AG08396 (cell line): ENCODE measurements at regions not wholly inside any gene's neighbourhood (a gene's known extent, or its start where the extent isn't known, plus 50 kb on each side); places are given as distances from the start of the nearest gene placed in this dataset.
"Not testable (repeated sequence)": the region's sequence is repeated elsewhere in the genome, so short reads cannot be mapped to it uniquely, and the experiment has no call there.

ENCODE experiments used
- DNase-seq: peaks from one replicate; pipeline ENCODE4 v3.0.0; 2012; ENCODE audit warnings: low spot score, mixed read lengths

DNA sequence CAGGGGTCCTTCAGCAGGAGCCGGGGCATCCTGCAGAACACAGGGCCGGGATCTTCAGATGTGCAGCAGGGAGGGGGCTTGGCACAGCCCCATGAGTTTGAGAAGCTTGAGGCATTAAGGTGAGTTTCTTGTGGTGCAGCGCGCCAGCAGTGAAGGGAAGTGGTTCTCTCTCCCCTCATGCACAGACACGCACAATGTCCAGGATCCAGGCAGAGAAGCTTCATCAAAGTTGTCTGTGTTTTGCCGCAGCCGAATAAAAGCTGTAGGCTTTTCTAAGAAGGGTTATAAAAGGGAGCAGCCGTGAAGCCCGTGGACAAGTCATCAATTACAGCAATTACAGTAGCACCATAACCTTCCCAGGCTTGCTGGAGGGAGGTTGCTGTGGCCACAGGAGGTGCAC lies 491.0 kb upstream of the CDH4 start:
- DNase-seq, result no peak

DNA sequence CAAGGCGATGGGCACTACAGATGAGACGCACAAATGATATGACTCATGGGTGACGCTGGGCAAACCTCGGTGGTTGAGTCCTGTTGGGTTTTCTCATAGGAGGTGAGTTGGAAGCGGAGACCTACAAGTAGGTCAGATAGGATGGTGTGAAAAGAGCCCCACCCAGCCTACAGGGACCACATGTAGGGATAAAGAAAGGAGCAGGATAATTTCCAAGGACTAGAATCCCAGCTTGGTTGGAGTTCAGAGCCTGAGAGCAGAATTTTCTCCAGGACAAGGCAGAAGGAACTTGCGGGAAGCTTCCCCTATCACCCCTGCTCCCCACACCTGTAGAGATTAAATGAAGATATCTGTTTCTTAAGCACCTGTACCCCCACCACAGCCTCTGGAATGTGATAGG lies 489.7 kb upstream of the CDH4 start:
- no peak for DNase-seq

DNA sequence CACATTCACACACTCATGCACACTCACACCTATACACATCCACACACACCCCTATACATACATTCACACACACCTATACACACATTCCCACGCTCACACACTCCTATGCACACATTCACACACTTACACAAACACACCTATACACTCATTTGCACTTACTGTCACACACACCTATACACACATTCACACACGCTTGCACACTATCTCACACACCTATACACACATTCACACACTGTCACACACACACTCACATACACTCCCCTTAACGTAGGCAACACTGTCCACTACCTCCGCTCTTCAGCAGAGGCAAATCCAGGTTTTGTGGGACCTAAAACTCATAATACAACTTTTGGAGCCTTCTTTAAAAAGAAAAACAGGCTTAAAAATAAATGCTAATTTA lies 487.7 kb upstream of the CDH4 start:
- DNase-seq, result no peak

DNA sequence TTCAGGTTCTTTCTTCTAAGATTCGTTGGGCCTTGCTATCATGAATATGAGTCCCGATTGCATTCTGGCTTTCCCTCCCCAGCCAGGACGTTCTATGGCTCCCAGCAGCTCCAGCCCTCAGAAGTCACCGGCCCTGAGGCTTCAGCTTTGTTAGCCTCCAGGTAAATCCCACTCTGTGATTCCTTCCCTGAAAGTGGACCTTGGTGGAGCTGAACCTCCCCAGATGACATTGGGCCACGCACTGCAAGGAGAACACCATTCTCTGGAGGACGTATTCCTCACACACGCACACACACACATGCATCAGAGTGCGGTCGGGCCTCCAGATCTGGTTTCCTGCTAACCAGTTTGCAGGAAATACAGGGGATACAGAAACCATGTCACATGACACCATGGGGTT lies 487.3 kb upstream of the CDH4 start:
- no peak for DNase-seq

DNA sequence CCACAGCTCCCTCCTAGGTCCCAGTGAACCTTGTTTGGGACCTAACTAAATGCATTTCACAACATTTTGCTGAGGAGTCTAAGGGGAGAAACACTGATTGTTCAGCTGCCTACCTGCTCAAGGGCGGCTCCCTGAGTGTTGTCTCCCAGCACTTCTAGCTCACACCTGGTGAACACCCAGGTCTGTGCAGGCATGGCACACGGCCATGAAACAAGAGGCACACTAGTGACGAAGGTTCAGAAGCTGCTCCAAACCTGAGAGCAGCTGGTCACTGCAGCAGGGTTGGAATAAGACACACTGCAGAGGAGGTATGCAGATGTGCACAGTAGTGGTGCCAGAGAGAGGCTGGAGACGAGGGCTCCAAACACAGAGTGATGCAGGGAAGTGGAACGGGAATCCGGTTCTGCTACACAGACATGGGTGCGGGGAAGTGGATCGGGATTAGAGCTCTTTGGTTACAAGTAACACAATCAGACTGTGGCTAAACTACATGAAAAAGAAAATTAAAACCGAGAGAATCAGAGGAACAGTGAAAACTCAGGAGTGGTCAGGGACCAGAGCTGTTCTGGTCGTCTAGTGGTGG lies 486.1 kb upstream of the CDH4 start:
- no peak for DNase-seq

DNA sequence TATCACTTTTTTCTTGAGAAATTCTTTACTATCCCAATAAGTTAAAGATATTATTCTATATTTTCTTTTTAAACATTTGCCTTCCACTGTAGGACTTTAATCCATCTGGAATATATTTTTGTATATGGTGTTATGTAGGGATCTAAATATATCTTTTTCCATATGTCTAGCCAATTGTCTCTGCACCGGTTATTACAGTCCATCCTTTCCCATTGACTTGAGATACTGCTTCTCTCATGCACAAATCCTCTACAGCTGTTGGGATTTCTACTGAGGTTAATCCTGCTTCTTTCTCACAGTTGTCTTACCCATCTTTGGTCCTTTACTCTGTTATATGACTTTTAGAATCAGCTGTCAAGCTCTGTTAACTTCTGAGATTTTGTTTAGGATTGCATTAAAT lies 483.8 kb upstream of the CDH4 start:
- DNase-seq, result no peak

DNA sequence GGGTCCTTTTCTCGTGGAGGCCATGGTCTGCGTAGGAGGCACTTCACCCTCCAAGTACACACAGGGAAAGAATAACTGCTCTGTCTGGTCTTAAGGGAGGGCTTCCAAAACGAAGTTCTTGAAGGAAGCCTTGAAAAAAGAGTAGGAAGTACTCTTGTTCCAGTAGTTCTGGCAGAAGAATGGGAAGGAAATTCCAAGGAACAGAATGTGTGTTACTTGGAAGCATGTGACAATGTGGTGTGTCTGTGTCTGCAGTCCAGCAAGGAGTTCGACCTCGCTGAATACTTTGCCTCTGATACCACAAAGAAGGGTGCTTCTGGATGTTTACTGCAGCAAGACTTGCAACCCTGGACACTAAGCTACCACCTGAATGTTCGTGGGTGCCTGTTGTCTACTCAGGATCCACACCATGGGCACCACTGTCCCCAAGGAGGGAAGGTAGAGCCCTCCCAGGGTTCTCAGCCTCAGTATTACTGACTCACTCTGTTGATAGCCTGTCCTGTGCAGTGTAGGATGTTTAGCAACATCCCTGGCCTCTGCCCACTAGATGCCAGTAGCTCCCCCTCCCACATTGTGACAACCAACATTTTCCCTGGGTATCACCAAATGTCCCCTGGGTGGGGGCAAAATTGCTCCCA lies 471.6 kb upstream of the CDH4 start:
- DNase-seq, result no peak

DNA sequence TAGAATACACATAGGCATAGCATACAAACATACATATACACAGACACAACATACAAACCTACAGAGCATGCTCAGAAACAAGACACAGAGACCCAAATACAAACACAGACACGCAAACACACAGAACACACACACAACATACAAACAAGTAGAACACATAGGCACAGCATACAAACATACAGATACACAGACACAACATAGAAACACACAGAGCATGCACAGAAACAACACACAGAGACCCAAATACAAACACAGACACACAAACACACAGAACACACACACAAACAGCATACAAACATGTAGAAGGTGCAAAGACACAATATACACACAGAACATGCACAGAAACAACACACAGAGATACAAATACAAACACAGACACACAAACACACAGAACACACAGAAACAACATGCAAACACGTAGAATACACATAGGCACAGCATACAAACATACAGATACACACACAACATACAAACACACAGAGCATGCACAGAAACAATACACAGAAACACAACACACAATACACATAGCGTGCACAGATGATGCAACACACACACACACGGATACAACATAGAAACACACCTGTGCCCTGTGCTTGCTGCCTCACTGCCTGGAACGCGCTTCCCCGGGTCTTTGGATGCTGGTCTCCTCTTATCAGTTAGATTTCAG lies 469.0 kb upstream of the CDH4 start:
- DNase-seq, result no peak

DNA sequence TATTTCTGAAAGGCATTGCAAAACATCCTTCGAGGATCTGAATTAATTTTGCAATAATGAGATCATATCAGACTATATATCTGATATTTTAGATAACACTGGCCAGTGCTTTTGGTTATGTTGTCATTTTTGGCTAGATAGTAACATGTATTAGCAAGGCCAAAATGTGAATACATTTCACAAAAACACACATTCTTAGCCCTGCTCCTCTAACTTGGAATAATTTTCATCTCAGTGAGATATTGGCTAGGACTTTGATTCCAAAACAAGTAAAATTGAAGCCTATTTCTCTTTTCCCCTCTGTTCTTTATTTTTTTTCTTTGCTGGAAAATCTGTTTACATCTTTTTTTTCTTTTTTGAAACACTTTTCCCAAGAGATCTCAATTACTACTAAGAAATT lies 466.8 kb upstream of the CDH4 start:
- DNase-seq, result no peak

DNA sequence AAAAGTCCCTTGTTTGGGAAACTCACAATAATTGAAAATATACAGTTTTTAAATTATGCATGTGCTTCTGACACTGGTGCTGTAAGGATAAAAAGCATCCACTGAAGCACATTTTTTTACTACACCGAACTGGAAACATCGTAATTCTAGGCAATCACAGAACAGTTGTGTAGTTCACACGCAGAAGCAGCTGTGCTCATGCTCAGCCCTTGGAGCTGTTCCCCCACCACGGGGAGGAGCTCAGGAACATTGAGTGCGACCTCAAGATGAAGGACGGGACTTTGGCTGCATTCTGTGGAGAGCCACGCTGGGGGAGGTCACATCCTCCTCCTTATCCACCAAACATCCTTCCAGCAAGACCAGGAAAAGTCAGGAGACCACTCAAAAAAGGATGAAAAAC lies 466.3 kb upstream of the CDH4 start:
- no peak for DNase-seq

DNA sequence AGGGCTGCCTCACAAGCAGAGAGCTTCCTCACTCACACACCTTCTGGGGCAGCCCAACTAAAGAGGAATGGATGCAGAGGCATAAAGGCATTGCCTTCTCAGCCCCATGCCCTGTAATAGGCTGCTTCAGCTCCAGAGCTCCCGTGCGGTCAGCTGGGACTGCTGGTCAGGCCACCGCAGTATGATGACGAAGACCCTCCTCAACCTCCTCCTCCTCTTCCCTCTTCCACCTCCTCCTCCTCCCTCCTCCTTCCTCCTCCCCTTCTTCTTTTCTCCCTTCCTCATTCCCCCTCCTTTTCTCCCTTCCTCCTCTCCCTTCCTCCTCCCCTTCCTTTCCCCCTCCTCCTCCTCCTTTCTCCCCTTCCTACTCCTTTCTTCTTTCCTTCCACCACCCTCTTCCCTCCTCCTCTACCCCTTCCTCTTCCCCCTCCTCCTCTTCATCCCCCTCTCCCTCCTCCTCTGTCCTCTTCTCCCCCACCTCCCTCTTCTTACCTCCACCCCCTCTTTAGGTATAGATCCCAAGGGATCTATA lies 465.3 kb upstream of the CDH4 start:
- no peak for DNase-seq

DNA sequence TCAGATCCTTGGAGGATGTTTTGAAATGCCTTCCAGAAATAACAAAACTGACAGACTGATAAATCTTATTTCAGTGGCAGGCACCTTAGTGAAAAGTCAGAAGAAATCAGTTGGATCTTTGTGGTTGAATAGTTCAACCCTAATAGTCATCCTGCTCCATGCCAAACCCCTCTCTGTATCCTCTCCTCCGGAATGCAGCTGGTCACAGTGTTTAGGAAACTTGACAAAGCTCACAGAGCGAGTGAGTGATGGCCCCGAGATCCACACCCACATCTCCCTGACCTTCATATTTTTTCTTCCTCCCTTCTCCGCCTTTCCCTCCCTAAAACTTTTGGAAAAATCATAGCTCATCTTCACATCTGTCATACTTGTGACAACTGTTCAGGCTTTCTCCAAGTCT lies 464.8 kb upstream of the CDH4 start:
- no peak for DNase-seq

DNA sequence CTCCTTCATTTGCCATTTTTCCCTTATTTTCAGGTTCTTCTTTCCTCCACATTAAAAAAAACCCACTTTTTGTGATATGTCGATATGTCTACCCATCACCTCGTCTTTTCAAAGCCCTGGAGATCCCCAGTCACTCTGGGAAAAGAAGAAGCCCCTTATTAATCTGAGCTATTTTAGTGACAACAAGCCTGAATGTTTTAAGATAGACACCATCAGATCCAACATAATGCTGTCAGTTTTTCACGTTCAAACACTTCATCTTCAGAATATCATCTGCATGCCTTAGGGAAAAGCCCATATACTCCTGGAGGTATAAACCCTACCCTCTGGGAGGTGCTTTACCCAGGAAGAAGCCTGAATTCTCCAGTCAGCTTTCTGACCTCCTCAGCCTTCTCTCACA lies 464.0 kb upstream of the CDH4 start:
- no peak for DNase-seq

DNA sequence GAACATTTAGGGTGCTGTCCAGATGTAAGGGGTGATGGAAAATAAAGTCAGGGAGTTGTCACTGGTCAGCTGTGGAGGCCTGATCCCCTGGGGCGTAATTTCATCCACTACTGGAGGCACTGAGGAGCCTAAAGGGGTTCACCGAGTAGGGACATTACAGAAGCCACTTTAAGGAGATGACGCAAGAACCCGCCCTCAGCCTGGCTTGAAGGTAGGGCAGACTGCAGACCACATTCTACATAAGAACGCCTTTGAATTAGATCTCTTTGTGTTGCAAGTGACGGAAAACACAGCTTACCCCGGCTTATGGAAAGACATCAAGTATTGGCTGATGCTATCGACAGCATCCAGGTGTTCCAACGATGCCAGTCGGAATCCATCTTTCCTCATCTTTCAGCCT lies 462.7 kb upstream of the CDH4 start:
- no peak for DNase-seq

DNA sequence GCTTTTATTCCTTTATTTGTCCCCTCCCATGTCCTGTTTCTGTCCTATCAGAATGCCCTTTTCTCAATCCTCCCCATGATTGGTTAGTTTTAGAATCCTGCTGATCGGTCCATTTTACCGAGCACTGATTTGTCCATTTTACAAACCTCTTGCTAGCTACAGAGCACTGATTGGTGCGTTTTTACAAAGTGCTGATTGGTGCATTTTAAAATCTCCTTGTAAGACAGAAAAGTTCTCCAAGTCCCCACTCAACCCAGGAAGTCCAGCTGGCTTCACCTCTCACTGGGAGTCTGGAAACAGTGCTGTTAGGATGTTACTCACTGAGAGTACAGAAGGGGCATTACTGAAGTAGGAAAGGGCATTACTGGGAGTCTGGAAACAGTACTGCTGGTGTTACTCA lies 461.7 kb upstream of the CDH4 start:
- DNase-seq, result not testable (repeated sequence)

DNA sequence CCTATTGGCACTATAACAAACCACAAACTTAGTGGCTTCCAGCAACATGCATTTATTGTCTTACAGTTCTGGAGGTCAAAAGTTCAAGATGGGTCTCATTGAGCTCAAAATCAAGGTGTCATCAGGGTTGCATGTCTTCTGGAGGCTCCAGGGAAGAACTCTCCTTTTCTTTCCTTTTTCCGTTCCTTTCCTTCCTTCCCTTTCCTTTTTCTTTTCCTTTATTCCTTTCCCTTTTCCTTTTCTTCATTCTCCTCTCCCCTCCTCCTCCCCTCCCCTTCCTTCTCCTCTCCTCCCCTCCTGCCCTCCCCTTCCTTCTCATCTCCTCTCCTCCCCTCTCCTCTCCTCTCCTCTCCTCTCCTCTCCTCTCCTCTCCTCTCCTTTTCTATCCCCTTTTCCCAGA lies 460.2 kb upstream of the CDH4 start:
- DNase-seq, result no peak

DNA sequence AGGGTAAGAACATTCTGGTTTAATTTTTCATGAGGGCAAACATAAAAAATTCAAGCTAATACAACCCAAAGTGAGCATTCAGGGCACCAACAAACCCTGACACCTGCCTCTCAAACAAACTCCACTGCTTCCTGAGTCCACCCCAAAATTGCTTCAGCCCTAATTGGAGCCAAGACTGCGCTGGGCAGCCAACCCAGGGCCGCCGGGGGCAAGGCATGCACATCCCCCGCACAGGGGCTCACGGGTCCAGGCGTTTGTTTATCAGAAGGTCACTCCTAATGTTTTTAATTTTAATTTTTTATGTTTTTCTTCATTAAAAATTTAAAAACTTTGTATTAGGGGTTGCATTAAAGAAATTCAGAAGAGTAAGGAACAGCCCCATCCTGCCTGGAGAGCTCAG lies 459.1 kb upstream of the CDH4 start:
- no peak for DNase-seq

DNA sequence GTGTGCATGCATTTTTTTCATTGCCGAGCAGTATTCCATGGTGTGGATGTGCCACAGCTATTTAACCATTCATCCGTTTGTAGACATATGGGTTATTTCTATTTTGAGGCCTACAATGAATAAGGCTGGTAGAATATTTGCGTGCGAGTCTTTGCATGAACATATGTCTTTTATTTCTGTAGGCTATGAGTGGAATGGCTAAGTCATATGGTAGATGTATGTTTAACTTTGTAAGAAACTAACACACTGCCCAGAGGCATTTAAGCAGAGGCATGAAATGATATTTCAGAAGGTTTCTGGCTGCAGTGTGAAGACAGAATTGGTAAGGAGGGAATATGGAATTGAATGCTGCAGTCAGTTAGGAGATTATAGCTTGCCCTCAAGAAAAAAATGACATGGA lies 457.4 kb upstream of the CDH4 start:
- DNase-seq, result no peak

DNA sequence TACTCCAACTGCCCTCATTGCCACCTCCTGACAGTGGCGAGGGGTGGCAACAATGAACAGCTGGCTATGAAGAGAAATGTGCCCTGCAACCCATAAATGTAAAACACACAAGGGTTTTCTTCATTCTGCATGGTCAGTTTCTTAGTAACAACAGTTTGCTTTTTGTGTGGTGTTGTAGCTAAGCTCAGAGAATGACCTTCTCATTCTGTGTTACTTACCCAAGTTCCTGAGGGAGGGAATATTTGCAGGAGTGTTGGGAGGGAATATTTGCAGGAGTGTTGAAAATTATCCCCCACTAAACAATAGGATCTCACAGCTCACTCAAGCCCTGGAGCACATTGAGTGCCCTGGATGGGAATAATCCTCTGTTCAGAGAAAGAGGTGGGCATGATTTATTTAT lies 456.4 kb upstream of the CDH4 start:
- no peak for DNase-seq

DNA sequence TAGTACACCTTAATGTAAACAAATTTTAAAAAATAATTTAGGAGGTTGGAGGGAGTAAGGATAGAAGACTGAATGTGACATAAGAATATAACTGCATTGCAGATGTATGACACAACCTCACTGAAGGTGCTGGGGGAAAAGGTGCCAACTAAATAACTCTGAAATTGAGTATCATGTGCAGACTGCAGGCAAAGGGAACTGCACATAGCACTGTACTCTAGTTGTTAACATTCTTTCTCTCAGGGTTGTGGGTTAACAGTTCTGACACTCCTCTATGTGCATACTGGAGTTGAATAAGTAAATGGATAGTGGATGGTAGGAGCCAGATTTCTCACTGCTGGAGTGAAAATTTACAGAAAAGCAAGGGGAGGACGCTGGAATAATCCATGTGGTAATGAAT lies 451.9 kb upstream of the CDH4 start:
- DNase-seq, result no peak

DNA sequence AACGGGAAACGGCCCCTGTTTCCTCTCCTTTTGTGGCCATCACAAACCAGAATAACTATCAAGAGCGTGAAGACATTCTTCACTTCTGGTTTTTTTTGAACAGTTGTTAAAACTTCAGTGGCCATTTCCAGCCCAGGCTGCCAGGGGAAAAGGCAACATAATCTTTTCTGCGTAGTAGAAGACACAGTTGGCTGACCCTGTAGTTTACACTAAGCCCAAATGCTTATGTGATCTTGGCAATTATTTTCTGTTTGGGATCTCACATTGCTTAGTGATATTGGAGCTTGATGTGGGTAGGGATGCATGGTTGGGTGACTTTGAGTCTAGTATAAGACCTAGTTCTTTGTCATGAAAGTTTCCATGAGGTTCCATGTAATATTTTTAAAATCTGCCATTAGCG lies 449.4 kb upstream of the CDH4 start:
- no peak for DNase-seq

DNA sequence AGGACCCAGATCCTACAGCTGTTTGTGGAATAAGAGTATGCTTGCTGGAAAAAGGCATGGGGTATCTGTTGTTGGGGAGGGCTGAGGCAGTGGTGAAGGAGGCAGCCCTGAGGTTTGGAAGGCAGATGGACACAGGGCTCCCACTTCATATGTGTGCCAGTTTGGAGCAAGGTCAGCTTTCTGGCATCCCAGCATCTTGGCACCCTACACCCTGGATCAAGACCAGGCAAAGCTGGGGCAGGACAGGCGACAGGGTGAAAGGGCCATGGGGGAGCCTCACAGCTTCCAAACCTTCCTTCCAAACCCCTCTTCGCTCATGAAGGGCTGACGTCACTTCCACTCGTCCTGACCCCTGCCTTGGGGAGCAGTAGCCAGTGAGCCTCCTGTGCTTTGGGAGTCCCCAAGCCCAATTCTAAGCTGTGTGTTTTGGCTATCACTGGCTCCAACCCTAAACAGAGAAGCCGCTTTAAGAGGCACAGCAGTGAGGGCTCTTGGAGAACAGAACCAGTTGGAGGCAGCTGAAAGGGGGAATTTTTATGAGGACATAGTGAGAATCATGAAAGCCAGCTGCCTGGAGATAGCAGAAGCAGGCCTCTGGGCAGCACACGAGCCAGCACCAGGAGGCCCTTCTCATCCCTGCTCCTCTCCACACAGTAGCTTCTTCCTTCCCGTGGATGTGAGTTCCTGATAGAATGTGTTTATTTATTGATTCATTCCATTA lies 448.6 kb upstream of the CDH4 start:
- no peak for DNase-seq
